KBM-7 (cell line): ENCODE measurements at regions not wholly inside any gene's neighbourhood (a gene's known extent, or its start where the extent isn't known, plus 50 kb on each side); places are given as distances from the start of the nearest gene placed in this dataset.
"Not testable (repeated sequence)": the region's sequence is repeated elsewhere in the genome, so short reads cannot be mapped to it uniquely, and the experiment has no call there.

ENCODE experiments used
- DNase-seq: peaks from one replicate; pipeline ENCODE4 v3.0.0-alpha.2; 2015
- in situ Hi-C: fragments of 300-500 bp; cut with MboI; formaldehyde crosslinking; loops from 2 replicates; pipeline ENCODE4 v1.14.3; 2020; ENCODE audit warnings: low sequenced_read_pairs, low pct_unique_long_range_greater_than_20kb, mixed read lengths

DNA sequence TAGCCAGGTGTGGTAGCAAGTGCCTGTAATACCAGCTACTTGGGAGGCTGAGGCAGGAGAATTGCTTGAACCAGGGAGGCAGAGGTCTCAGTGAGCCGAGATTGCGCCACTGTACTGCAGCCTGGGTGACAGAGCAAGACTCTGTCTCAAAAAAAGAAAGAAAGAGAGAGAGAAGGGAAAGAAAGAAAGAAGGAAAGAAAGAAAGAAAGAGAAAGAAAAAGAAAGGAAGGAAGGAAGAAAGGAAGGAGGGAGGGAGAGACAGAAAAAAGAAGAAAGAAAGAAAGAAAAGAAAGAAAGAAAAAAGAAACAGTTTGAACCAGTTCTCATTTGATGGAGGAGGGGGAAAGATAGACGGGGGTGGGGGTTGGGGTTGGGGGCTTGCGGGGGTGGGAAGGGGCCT, 59.6 kb upstream of the HSPA9 start:
- in situ Hi-C loops, DNase-seq: not testable (repeated sequence)

DNA sequence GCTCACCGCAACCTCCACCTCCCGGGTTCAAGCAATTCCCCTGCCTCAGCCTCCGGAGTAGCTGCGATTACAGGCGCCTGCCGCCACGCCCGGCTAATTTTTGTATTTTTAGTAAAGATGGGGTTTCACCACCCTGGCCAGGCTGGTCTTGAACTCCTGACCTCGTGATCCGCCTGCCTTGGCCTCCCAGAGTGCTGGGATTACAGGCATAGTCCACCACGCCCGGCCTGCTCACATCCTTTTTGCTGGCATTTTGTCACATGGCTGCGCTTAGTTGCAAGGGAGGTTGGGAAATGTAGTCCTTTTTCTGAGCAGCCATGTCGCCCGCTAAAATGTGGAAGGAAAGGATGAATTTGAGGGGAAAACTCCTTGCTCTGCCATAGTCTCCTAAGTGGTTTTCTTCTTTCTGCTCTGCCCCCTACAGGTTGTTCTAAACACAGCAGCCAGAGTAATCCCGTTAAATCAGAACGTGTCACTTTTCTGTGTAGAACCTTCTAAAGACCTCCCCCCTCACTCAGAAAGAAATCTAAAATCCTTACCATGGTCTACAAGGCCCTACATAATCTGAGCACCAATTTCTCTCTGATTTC, 57.8 kb upstream of the HSPA9 start:
- in situ Hi-C loops = no loop called here
- DNase-seq = peak; percentile 90

DNA sequence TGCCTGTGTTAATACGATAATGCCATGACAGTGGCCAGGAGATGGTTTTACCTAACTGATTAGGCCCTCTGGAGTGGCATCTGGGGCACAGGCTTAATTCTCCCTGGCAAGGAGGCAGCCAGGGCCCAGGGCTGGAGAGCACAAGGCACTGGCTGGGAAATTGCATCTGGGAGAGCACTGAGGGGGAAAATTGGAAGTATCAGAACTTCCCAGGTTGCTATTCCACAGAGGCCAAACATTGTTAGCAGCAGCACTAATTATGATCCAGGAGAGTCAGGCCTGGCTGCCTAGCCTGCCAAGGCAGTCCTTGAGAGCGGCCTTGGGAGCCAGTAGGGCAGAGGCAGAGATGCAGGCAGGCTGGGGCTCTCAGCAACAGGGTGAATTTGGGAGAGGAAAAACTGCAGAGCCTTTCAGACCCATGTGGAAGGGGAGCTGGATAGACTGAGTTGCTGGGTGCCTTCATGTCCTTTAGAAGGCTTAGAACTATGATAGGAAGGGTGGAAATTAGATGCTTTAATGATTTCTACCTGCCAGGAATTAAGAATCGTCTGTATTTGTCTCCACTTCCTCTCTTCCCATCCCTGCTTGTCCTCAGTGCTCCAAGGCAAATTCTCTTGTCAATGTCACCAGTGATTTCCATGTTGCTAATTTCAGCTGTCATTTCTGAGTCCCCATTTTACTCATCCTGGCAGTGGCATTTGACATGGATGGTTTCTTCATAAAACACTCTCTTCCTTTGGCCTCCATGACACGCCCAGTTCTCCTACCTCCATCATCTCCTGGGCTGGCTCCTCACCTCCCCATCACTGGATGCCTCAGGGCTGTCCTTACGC, 56.1 kb upstream of the HSPA9 start:
- no peak for DNase-seq
- in situ Hi-C loops = no loop called here

DNA sequence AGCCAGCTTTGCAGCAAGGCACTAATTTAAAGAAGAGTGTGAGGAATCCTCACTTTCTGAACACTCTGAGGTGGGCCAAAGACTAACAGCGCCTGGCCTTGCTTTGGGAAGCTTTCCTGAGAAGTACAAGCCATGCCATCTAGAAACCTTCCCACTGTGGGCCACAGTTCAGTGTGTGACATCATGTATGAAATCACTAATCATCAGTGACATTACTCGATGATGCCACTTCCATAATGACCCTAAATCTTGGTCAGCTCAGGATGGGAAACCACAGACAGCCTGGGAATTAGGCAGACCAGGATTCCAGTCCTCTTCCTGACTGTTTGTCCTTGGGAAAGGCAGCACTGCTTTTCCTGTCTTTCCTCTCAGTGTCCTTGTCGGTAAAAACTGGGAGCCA, 54.2 kb upstream of the HSPA9 start:
- no peak for DNase-seq
- in situ Hi-C loops = no loop called here

DNA sequence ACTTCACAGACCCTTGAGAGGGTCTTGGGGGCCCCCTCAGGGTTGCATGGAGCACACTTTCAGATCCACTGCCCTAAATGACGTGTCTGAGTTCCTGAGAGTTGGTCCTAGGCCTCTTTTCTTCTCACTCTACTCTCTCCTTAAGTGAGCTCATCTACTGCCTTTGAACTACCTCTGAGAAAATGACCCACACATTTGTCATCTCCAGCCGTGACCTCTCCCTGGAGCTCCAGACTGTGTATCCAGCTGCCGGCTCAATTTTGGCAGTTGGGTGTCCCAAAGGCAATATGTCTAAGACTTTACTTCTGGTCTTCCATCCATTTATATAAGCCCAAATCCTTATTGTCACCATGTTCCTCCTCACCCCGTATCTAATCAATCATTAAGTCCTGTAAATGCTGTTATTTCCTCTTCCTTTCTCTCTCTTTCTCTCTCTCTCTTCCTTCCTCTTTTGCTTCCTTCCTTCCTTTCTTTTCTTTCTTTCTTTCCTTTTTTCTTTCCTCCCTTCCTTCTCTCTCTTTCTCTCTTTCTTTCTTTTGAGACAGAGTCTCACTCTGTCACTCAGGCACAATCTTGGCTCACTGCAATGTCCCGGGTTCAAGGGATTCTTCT, 51.2 kb upstream of the HSPA9 start:
- no peak for DNase-seq
- in situ Hi-C loops = no loop called here

DNA sequence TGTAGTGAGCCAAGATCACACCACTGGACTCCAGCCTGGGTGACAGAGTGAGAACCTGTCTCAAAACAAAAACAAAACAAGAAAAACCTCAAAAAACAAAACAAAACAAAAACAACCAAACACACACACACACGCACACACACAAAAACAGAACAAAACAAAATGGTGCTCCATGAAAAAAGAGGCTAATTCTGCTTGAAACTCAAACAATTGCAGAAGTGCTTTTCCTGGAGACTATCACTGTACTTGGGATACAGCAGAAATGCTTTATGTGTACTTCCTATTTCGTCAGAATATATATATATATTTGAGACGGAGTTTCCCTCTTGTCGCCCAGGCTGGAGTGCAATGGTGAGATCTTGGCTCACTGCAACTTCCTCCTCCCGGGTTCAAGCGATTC, 49.9 kb upstream of the HSPA9 start:
- DNase-seq = no peak
- in situ Hi-C loops = no loop called here
